HL-60 (cell line): ENCODE measurements at regions not wholly inside any gene's neighbourhood (a gene's known extent, or its start where the extent isn't known, plus 50 kb on each side); places are given as distances from the start of the nearest gene placed in this dataset.
A peak's percentile ranks its signal among the peaks of the same experiment; 100 is the strongest.

ENCODE experiments used
- DNase-seq, 2 experiments: peaks; one replicate each; pipeline ENCODE4 v3.0.0-alpha.2; 2010 to 2020; ENCODE audit warnings: low read depth in 1 of 2, low spot score in 1 of 2
- H3K27ac ChIP-seq: fragments of 250-450 bp; sonication (Bioruptor Pico); replicated peaks from 2 replicates; pipeline ENCODE4 v1.5.1; 2020; ENCODE audit warnings: mild to moderate bottlenecking, moderate library complexity
- H3K27me3 ChIP-seq: fragments of 250-450 bp; sonication (Bioruptor Pico); 2 replicates; pipeline ENCODE4 v1.5.1; 2021; ENCODE audit warnings: mild to moderate bottlenecking, moderate library complexity; ENCODE audit not compliant: insufficient read depth, poor library complexity, severe bottlenecking
- H3K4me3 ChIP-seq: replicated peaks from 2 replicates; pipeline ENCODE4 v1.5.1; 2011; ENCODE audit warnings: mild to moderate bottlenecking, control low read depth, low read length; ENCODE audit not compliant: insufficient read depth
- GABPA ChIP-seq: IDR thresholded peaks from 2 replicates; pipeline ENCODE4 v1.6.1; 2012; ENCODE audit warnings: low read depth
- POLR2AphosphoS5 ChIP-seq: IDR thresholded peaks from 2 replicates; pipeline ENCODE4 v1.6.1; 2012; ENCODE audit warnings: low read depth
- SPI1 ChIP-seq: IDR thresholded peaks from 2 replicates; pipeline ENCODE4 v1.6.1; 2012; ENCODE audit warnings: low read depth, mild to moderate bottlenecking, borderline replicate concordance
- TF ChIP-seq, protein P1 (sequence below): IDR thresholded peaks from 2 replicates; pipeline ENCODE4 v1.6.1; 2012; ENCODE audit warnings: low read depth; ENCODE audit not compliant: insufficient replicate concordance
- TF ChIP-seq, protein P2 (sequence below): IDR thresholded peaks from one replicate; pipeline ENCODE4 v1.5.1; 2011; ENCODE audit warnings: low read length, control low read depth, inconsistent platforms; ENCODE audit not compliant: insufficient read depth

DNA sequence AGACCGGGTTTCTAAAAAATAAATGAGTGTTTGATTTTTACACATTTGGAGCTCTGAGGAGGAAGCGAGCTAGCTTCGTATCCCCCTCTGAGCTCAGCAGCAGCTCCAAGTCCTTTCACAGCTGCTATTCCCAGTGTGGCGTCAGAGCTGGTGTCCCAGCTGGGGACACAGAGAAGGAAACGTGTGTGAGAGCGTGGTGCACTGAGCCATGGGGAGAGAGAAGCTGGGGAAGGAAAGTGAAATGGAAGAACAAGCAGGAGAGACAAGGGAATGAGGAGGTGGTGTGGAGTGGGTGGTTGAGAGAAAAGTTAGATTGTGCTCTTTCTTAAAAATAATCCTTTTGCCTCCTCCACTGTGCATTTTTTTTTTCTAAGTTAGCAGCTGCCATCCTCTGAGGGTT lies 79.5 kb upstream of the SLC4A4 start:
- DNase-seq: no peak
- Histone ChIP-seq H3K4me3 (no peak overlapping the region), H3K27ac (no peak overlapping the region), H3K27me3 (no peaks in the 10 kb centered on the region)
- TF ChIP-seq, protein P1, sequence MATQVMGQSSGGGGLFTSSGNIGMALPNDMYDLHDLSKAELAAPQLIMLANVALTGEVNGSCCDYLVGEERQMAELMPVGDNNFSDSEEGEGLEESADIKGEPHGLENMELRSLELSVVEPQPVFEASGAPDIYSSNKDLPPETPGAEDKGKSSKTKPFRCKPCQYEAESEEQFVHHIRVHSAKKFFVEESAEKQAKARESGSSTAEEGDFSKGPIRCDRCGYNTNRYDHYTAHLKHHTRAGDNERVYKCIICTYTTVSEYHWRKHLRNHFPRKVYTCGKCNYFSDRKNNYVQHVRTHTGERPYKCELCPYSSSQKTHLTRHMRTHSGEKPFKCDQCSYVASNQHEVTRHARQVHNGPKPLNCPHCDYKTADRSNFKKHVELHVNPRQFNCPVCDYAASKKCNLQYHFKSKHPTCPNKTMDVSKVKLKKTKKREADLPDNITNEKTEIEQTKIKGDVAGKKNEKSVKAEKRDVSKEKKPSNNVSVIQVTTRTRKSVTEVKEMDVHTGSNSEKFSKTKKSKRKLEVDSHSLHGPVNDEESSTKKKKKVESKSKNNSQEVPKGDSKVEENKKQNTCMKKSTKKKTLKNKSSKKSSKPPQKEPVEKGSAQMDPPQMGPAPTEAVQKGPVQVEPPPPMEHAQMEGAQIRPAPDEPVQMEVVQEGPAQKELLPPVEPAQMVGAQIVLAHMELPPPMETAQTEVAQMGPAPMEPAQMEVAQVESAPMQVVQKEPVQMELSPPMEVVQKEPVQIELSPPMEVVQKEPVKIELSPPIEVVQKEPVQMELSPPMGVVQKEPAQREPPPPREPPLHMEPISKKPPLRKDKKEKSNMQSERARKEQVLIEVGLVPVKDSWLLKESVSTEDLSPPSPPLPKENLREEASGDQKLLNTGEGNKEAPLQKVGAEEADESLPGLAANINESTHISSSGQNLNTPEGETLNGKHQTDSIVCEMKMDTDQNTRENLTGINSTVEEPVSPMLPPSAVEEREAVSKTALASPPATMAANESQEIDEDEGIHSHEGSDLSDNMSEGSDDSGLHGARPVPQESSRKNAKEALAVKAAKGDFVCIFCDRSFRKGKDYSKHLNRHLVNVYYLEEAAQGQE: no peak
- TF ChIP-seq GABPA (no peak), POLR2AphosphoS5 (no peak), SPI1 (no peak)
- TF ChIP-seq, protein P2, sequence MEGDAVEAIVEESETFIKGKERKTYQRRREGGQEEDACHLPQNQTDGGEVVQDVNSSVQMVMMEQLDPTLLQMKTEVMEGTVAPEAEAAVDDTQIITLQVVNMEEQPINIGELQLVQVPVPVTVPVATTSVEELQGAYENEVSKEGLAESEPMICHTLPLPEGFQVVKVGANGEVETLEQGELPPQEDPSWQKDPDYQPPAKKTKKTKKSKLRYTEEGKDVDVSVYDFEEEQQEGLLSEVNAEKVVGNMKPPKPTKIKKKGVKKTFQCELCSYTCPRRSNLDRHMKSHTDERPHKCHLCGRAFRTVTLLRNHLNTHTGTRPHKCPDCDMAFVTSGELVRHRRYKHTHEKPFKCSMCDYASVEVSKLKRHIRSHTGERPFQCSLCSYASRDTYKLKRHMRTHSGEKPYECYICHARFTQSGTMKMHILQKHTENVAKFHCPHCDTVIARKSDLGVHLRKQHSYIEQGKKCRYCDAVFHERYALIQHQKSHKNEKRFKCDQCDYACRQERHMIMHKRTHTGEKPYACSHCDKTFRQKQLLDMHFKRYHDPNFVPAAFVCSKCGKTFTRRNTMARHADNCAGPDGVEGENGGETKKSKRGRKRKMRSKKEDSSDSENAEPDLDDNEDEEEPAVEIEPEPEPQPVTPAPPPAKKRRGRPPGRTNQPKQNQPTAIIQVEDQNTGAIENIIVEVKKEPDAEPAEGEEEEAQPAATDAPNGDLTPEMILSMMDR: no peak

DNA sequence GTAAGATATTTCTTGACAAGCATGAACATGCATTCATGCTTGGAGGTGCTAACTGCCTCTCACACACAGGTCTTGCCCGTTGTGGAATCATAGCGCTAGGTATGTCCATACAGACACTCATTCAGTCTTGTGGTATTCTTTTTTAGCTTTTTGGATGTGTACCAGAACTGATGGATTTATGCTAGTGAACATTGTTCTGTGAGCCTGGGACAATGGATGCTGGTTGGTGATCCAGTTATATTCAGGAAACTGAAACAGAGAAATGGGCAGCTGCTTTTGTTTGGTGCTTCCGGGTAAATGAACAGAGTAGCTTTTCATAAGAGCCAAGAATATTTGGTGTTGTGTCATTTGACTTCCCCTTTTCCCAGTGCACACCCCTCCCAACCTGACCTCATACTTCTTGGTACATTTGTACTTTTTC lies 78.9 kb upstream of the SLC4A4 start:
- peak in 1 of 2 experiments; percentile 53 for DNase-seq
- TF ChIP-seq, protein P2: no peak
- TF ChIP-seq SPI1: peak; percentile 95
- Histone ChIP-seq H3K4me3 (no peak overlapping the region), H3K27ac (no peak overlapping the region), H3K27me3 (no peaks in the 10 kb centered on the region)

DNA sequence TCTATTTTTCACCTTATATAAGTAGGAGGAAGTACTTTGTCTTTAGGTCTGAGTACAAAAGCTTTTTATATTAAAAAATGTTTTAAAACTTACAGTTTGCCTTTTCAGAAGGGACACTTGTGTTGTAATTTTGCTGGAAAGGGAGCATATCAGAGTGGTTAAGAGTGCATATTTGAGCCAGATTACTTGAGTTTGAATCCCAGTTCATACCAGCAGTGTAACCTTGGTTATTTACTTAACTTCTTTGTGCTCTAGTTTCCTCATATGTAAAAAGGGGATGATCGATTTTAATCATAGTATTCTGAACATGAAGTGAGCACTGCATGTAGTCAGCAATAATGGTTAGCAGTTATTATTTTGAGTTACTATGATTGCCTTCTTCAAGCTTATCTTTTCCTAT lies 78.3 kb upstream of the SLC4A4 start:
- no peaks in the 10 kb centered on the region for H3K27me3 ChIP-seq
- no peak overlapping the region for H3K27ac ChIP-seq
- no peak overlapping the region for H3K4me3 ChIP-seq
- TF ChIP-seq, protein P2: no peak
- TF ChIP-seq GABPA (no peak), POLR2AphosphoS5 (no peak), SPI1 (no peak)
- TF ChIP-seq, protein P1: no peak
- DNase-seq: no peak

DNA sequence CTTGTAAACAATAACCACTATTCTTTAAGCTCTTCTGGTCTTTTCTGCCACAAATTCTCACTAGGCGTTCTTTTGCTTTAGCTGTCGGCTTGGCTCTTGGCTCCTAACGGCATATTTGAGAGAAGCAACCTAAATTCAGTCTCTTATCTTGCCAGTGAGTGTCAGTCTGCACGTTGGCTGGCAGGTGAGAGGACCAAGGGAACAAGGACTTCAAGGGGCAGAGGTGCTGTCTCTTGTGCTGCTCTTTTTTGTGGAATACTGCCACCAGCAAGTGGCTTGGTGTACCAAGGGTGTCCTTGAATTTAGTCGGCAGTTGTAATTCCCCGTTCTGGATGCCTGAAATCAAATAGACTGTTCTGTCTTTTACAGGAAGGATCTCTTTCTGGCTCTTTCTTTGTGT lies 77.8 kb upstream of the SLC4A4 start:
- Histone ChIP-seq H3K27me3 (no peaks in the 10 kb centered on the region), H3K4me3 (no peak overlapping the region), H3K27ac (no peak overlapping the region)
- no peak for TF ChIP-seq SPI1
- TF ChIP-seq, protein P2: no peak
- no peak for TF ChIP-seq POLR2AphosphoS5
- TF ChIP-seq, protein P1: no peak
- TF ChIP-seq GABPA: no peak
- DNase-seq: no peak
